ENCODE measurements at regions not wholly inside any gene's neighbourhood (a gene's known extent, or its start where the extent isn't known, plus 50 kb on each side); places are given as distances from the start of the nearest gene placed in this dataset.

GRCh38 chr2:76633276-76633921 is 888.8 kb downstream of the LRRTM4 start:
- TF ChIP-seq, protein P1, sequence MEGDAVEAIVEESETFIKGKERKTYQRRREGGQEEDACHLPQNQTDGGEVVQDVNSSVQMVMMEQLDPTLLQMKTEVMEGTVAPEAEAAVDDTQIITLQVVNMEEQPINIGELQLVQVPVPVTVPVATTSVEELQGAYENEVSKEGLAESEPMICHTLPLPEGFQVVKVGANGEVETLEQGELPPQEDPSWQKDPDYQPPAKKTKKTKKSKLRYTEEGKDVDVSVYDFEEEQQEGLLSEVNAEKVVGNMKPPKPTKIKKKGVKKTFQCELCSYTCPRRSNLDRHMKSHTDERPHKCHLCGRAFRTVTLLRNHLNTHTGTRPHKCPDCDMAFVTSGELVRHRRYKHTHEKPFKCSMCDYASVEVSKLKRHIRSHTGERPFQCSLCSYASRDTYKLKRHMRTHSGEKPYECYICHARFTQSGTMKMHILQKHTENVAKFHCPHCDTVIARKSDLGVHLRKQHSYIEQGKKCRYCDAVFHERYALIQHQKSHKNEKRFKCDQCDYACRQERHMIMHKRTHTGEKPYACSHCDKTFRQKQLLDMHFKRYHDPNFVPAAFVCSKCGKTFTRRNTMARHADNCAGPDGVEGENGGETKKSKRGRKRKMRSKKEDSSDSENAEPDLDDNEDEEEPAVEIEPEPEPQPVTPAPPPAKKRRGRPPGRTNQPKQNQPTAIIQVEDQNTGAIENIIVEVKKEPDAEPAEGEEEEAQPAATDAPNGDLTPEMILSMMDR (conservative IDR thresholded peaks at IDR 0.05), result no peak
- TF ChIP-seq ZFX (IDR thresholded peaks at IDR 0.05), result no peak

Data from C4-2B (cell line).